22Rv1 (cell line): ENCODE measurements at regions not wholly inside any gene's neighbourhood (a gene's known extent, or its start where the extent isn't known, plus 50 kb on each side); places are given as distances from the start of the nearest gene placed in this dataset.
"Not testable (repeated sequence)": the region's sequence is repeated elsewhere in the genome, so short reads cannot be mapped to it uniquely, and the experiment has no call there.

Source experiments
- H3K27ac ChIP-seq: fragments of 450-650 bp; 2 replicates; pipeline ENCODE4 v1.5.1; 2017
- ZFX ChIP-seq: fragments of 450-650 bp; IDR thresholded peaks from 2 replicates; pipeline ENCODE4 v1.6.1; 2017; ENCODE audit warnings: antibody characterized with exemption, borderline replicate concordance
- TF ChIP-seq, protein P1 (sequence below): fragments of 450-650 bp; IDR thresholded peaks from 2 replicates; pipeline ENCODE4 v1.5.1; 2017; ENCODE audit warnings: mild to moderate bottlenecking

DNA sequence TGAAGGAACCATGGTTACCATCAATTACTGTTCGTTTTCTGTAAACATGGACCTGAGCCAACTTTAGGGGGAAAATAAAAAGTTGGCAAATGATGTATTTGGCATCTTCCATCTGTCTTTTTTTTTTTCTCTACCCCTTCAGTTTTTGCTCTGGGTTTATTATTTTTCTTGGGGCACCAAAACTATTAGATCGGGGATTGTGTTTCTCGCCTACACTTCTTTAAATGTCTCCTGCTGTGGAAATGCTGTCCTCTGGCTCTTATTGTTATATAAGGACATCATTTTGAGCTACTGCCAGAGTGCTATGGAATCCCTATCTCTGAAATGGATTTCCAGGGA lies 234.0 kb upstream of the SLIT2 start:
- H3K27ac ChIP-seq: no peak overlapping the region
- TF ChIP-seq ZFX: no peak
- TF ChIP-seq, protein P1, sequence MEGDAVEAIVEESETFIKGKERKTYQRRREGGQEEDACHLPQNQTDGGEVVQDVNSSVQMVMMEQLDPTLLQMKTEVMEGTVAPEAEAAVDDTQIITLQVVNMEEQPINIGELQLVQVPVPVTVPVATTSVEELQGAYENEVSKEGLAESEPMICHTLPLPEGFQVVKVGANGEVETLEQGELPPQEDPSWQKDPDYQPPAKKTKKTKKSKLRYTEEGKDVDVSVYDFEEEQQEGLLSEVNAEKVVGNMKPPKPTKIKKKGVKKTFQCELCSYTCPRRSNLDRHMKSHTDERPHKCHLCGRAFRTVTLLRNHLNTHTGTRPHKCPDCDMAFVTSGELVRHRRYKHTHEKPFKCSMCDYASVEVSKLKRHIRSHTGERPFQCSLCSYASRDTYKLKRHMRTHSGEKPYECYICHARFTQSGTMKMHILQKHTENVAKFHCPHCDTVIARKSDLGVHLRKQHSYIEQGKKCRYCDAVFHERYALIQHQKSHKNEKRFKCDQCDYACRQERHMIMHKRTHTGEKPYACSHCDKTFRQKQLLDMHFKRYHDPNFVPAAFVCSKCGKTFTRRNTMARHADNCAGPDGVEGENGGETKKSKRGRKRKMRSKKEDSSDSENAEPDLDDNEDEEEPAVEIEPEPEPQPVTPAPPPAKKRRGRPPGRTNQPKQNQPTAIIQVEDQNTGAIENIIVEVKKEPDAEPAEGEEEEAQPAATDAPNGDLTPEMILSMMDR: no peak

DNA sequence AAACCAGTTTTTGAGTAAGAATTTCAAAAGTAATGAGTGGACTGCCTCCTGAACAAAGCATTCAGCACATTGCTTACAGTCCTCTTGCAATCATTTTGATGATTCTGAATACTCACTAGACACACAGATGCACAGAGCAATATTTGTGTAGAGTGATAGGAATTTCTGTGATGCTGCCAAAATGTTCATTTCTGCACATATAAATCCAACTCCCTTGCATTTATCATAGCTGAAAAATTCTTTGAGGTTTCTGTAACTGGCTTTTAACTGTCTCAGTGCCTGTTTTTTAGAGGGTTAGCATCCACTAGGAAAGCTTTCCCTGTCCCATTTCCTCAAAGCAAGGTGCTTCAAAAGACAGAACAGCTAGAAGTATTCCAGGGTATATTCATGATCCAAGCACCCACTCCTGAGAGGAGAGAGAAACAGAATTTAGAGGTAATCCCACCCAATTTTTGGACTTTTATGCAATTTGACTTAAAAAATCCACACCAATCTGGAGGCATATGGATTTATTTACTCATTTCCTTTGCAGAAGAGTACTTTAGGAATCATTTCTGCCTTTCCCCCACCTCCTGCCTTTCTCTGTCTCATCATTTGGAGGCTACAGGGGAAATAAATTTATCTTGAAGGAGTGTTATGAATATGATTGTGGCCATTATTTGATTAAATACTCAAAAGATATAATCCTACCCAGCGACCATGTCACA lies 234.5 kb upstream of the SLIT2 start:
- no peak overlapping the region for H3K27ac ChIP-seq
- TF ChIP-seq ZFX: no peak
- TF ChIP-seq, protein P1: no peak

DNA sequence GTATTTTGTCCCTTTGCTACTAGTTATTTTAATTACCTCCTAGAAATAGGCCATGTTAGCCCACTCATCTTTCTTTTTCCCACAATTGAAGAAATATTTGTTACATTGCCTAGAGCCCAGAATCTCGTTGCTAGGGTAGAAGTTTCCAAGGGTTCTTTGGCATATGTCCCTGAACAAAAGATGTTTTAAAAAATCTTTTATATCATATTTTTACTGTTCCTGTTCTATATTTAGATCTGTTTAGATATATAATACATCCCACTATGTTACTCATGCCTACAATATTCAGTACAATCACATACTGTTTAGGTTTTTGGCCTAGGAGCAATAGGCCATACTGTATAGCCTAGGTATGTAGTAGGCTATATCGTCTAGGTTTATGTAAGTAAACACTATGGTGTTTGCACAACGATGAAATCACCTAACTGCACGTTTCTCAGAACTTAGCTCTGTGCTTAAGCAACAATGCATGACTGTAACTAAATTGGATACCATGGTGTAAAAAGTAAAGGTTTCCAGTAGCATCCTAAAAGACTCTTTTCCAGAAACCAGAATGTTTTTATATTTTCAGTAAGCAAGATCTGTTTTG lies 236.0 kb upstream of the SLIT2 start:
- no peak for TF ChIP-seq ZFX
- TF ChIP-seq, protein P1: no peak
- H3K27ac ChIP-seq: peak overlapping the region; percentile 65

DNA sequence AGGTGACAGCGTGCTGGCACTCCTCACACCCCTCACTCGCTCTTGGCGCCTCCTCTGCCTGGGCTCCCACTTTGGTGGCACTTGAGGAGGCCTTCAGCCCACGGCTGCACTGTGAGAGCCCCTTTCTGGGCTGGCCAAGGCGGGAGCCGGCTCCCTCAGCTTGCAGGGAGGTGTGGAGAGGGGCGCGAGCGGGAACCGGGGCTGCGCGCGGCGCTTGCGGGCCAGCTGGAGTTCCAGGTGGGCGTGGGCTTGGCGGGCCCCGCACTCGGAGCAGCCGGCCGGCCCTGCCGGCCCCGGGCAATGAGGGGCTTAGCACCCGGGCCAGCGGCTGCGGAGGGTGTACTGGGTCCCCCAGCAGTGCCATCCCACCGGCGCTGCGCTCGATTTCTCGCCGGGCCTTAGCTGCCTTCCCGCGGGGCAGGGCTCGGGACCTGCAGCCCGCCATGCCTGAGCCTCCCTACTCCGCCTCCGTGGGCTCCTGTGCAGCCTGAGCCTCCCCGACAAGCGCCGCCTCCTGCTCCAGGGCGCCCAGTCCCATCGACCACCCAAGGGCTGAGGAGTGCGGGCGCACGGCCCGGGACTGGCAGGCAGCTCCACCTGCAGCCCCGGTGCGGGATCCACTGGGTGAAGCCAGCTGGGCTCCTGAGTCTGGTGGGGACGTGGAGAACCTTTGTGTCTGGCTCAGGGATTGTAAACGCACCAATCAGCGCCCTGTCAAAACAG lies 247.7 kb upstream of the SLIT2 start:
- H3K27ac ChIP-seq: not testable (repeated sequence)

DNA sequence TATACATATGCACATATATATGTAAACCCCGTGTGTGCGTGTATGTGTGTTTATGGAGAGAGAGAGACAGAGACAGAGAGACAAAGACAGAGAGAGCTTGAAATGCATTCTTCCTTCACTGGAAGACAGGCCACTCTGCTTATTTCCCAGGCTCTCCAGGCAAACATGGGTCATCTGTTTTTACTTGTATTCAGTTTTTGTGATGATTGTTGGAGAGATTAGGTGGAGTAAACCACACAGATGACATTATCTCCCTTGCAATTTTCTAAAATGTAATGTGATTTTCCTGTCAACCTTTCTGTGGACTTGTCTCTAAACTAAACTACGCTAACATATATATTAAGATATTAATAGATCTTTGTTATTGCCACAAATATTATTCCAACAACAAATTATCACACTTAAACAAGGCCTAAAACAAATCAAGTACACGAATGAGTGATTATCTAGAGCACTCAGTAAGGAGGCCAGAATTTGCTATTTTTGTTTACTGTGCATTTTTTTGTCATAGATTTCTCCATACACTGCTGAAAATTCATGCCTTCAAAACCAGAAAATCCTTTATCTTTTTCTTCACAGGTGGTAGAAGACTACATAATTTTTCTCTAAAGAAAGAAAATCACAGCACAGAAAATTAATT lies 251.8 kb upstream of the SLIT2 start:
- no peak overlapping the region for H3K27ac ChIP-seq
- no peak for TF ChIP-seq ZFX
- TF ChIP-seq, protein P1: no peak

DNA sequence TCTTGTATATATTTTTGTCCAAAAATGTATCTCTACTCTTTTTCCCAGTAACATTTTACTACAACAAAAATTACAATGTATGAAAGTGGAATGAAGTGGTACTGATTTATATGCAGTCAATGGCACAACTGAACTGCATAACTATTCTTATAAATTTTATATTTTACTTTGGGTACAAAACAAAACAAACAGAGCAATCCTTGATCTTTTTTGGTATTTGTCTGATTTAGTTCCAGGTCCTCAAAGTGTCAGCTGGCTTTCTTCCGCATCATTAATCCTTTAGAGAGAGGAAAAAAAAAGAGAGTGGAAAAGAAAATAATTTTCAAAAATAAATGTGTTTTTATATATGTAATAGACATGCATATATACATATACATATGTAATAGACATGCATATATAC lies 252.4 kb upstream of the SLIT2 start:
- TF ChIP-seq, protein P1: no peak
- no peak overlapping the region for H3K27ac ChIP-seq

DNA sequence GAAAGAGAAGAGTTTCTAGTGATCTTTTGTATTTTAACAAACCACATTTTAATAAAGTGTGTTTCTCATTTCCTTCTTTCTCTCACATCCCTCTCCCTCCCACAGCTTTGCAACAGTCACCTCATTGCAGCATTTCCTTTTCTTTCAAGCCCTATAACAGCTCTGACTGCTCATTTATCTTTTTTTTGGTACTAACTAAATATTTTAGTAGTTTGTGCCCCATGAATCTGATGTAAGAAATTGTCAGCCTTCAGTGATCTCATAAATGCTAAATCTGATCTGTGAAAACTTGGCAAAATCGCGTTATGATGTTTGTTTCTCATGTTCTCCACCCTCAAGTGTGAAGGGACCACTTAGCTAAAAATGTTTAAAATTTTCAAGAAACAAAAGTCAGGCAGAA lies 258.5 kb upstream of the SLIT2 start:
- H3K27ac ChIP-seq: no peak overlapping the region
- TF ChIP-seq ZFX: no peak
- TF ChIP-seq, protein P1: no peak
